MCF 10A (cell line): ENCODE measurements at regions not wholly inside any gene's neighbourhood (a gene's known extent, or its start where the extent isn't known, plus 50 kb on each side); places are given as distances from the start of the nearest gene placed in this dataset.

Experiments
- BruUV-seq: library from RNA; stranded (reverse); fragments of 400-500 nt; replicated peaks from 2 replicates; lab custom pipeline; 2021; lab: Mats Ljungman, UMichigan
- CTCF ChIA-PET: fragments of 300-600 bp; sonication (Branson Sonifier 250); formaldehyde crosslinking; extraction: SDS; loops from one replicate; lab custom pipeline; 2021; ENCODE audit warnings: antibody characterized with exemption, inconsistent platforms; lab: Yijun Ruan, JAX
- POLR2A ChIA-PET: fragments of 300-600, 350-650 bp; sonication (Branson Sonifier 250); formaldehyde crosslinking; extraction: SDS; loops from one replicate; lab custom pipeline; 2020; ENCODE audit warnings: antibody characterized with exemption, inconsistent platforms; lab: Yijun Ruan, JAX
- DNase-seq: peaks from one replicate; pipeline ENCODE4 v3.0.0-alpha.2; 2018; ENCODE audit not compliant: unreplicated experiment
- H3K27ac Mint-ChIP-seq: one replicate; pipeline ENCODE4 v1.8.0; 2022; ENCODE audit warnings: mild to moderate bottlenecking, low read depth, mixed read lengths; ENCODE audit not compliant: unreplicated experiment
- H3K27me3 Mint-ChIP-seq: one replicate; pipeline ENCODE4 v1.8.0; 2022; ENCODE audit warnings: mixed read lengths; ENCODE audit not compliant: insufficient read depth, unreplicated experiment
- H3K36me3 Mint-ChIP-seq: one replicate; pipeline ENCODE4 v1.8.0; 2022; ENCODE audit warnings: mild to moderate bottlenecking, moderate library complexity, mixed read lengths; ENCODE audit not compliant: insufficient read depth, unreplicated experiment
- H3K4me1 Mint-ChIP-seq: one replicate; pipeline ENCODE4 v1.8.0; 2022; ENCODE audit warnings: mixed read lengths; ENCODE audit not compliant: insufficient read depth, unreplicated experiment
- H3K4me3 Mint-ChIP-seq: one replicate; pipeline ENCODE4 v1.8.0; 2022; ENCODE audit warnings: mild to moderate bottlenecking, moderate library complexity, mixed read lengths; ENCODE audit not compliant: unreplicated experiment
- H3K9me3 Mint-ChIP-seq: one replicate; pipeline ENCODE4 v1.8.0; 2022; ENCODE audit warnings: mixed read lengths; ENCODE audit not compliant: unreplicated experiment
- CTCF ChIP-seq: fragments of 200-600 bp; IDR thresholded peaks from one replicate; pipeline ENCODE4 v1.8.0; 2022; ENCODE audit warnings: antibody characterized with exemption, mild to moderate bottlenecking; ENCODE audit not compliant: unreplicated experiment
- intact Hi-C: fragments of 100-400 bp; cut with micrococcal nuclease; formaldehyde crosslinking; loops from 2 replicates; pipeline ENCODE4 v1.14.1; 2022

DNA sequence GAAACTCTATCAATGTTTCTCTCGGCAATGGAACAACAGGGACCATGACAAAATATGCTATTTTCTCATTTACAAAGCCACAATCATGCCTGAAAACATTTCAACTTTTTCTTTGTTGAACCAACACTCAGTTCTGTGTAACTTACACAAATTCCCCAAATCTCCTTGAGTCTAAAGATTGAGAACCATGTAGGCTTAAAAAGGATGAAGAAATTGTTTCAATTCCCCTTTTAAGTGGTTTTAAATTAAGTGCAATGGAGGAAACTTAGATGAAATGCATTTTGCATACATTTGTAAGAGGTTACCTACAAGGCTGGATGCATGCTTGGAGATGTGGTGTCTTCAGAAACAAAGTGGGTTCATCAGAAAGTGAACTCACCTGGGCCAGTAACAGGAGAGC is 566.4 kb upstream of the CDH11 start:
- Mint-ChIP-seq H3K4me3 (no peak overlapping the region), H3K27ac (no peak overlapping the region), H3K36me3 (no peaks in the 10 kb centered on the region), H3K4me1 (no peaks in the 10 kb centered on the region), H3K9me3 (peaks cover 24% of the 10 kb centered on the region), H3K27me3 (no peaks in the 10 kb centered on the region)
- no peak for TF ChIP-seq CTCF
- no peak for DNase-seq
- POLR2A ChIA-PET = no interaction called here
- intact Hi-C loops = no loop called here
- CTCF ChIA-PET = interaction anchor here (0.9 kb wide), 1 partner anchor 73 kb away, joined by 3 read pairs; no protein-coding TSS in a partner anchor
- no TSS peak for BruUV-seq

GRCh38 chr16:65684230-65684629 is 562.4 kb upstream of the CDH11 start:
- Mint-ChIP-seq H3K36me3 (no peaks in the 10 kb centered on the region), H3K4me1 (no peaks in the 10 kb centered on the region), H3K27ac (no peak overlapping the region), H3K27me3 (no peaks in the 10 kb centered on the region), H3K9me3 (peaks cover 31% of the 10 kb centered on the region), H3K4me3 (no peak overlapping the region)
- POLR2A ChIA-PET = no interaction called here
- BruUV-seq = no TSS peak
- intact Hi-C loops = no loop called here
- TF ChIP-seq CTCF = no peak
- CTCF ChIA-PET = no interaction called here
- DNase-seq = no peak

- no TSS peak for BruUV-seq
- intact Hi-C loops = no loop called here
- peaks cover 25% of the 10 kb centered on the region for H3K9me3 Mint-ChIP-seq
- ChIA-PET CTCF (no interaction called here), POLR2A (no interaction called here)
- no peaks in the 10 kb centered on the region for H3K4me1 Mint-ChIP-seq
- H3K4me3 Mint-ChIP-seq = no peak overlapping the region
- no peaks in the 10 kb centered on the region for H3K27me3 Mint-ChIP-seq
- H3K36me3 Mint-ChIP-seq = no peaks in the 10 kb centered on the region
- no peak overlapping the region for H3K27ac Mint-ChIP-seq
- DNase-seq = no peak
- TF ChIP-seq CTCF = no peak
These were observed 559.5 kb upstream of the CDH11 start for GRCh38 chr16:65681406-65681805.

DNA sequence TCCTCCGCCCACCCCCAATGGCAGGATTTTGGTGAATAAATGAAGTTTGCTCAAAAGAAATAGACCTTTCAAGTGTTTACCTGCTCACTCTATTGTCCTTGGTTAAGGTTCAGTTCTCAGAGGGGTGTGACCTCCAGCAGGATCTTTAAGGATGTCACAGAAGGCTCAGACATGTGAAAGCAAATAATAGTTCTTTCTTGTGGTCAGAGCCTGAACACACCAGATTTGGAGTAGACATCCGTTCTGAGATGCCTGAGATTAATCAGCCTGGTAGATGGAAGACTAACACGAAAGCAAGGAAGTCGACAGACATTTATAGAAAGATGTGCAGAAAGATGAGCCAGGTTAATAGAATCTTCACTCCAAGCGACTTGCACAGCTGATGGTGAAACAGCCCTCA is 557.9 kb upstream of the CDH11 start:
- DNase-seq = no peak
- no peak overlapping the region for H3K27ac Mint-ChIP-seq
- BruUV-seq = no TSS peak
- POLR2A ChIA-PET = interaction anchor here (0.9 kb wide), 1 partner anchor 496 kb away, joined by 3 read pairs; no protein-coding TSS in a partner anchor
- H3K27me3 Mint-ChIP-seq = no peaks in the 10 kb centered on the region
- CTCF ChIA-PET = interaction anchor here (0.6 kb wide), 1 partner anchor 10 kb away, joined by 3 read pairs; no protein-coding TSS in a partner anchor
- intact Hi-C loops = no loop called here
- H3K9me3 Mint-ChIP-seq = peaks cover 13% of the 10 kb centered on the region
- H3K36me3 Mint-ChIP-seq = no peaks in the 10 kb centered on the region
- no peaks in the 10 kb centered on the region for H3K4me1 Mint-ChIP-seq
- TF ChIP-seq CTCF = no peak
- H3K4me3 Mint-ChIP-seq = no peak overlapping the region
